Fibroblast of skin of left biceps (primary cell): ENCODE measurements at regions not wholly inside any gene's neighbourhood (a gene's known extent, or its start where the extent isn't known, plus 50 kb on each side); places are given as distances from the start of the nearest gene placed in this dataset.

ENCODE experiments used
- DNase-seq, 2 experiments: peaks; one replicate each; pipeline ENCODE4 v3.0.0-alpha.2; 2013; ENCODE audit warnings: low read depth in 2 of 2

GRCh38 chr16:63008688-63009087, 972.5 kb upstream of the CDH8 start:
- DNase-seq: no peak

GRCh38 chr16:63005356-63005755, 969.1 kb upstream of the CDH8 start:
- DNase-seq: no peak

- DNase-seq: no peak
Measured at GRCh38 chr16:62989480-62989879, 953.2 kb upstream of the CDH8 start.

DNA sequence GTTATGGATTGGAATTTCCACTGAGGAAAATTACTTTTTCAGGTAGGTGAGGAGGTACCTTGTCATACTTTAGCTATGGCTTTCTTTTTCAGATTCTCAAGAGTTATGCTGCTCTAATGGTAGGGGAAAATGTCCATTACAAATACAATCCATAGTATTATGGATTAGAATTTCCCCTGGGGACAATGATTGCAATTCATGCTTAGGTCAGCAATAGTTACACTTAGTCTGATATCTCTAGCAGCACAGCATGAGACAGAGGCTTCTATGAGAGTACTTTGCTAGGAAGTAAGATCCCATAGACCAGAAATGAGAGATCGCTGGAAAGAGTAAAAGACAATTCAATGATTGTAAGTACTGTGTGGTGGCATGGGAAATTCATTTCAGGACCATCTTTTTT, 949.5 kb upstream of the CDH8 start:
- no peak for DNase-seq

DNA sequence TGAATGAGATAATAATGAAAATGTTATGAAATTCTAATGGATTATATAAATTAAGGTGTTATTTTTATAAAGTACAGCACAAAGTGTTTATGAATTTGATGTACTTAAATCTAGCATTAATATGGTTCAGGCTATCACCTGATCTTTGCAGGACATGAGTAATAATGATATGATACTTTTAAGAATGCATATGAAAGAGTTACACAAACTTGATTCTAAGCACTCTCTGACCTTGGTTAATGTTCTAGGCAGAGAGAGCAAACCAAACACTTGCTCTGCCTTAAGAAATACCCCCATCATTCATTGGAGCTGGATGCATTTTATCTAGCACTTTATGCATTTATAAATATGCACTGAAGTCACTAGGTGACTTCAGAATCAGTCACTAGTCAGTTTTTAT, 942.2 kb upstream of the CDH8 start:
- no peak for DNase-seq

DNA sequence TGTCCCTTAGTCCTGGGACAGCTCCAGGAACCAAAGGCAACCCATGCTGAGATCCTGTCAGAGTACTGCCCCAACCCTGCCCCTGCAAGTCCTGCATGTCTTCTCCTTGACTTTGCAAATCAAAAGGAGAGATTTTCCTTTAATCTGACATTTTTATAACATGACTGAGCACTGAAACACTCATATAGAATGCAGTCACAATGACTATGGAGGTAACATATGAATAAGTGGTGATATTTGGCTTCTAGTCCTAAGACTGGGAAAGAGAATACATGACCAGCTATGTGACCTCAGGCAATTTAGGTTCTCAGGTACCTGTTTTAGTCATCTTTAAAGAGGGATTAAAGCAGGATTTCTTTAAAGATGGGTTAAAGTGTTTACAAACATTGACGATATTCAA, 941.6 kb upstream of the CDH8 start:
- no peak for DNase-seq

DNA sequence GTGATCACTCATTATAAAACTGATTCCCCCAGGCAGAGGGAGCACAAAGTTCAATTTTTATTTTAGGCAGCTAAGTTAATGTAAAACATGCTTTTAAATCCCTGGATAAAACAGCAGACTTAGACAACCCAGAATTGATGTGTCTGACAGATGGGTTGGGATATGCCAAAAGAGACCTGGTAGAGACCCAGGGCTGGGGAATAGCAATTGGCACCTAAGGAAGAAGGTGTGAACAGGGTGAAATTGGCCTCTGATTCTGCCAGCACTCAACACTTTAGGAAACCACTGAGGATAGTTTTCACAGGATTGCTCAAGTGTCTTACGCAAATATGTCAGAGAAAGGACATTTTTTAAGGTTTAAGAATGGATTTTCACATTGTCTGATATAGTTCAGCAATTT, 938.2 kb upstream of the CDH8 start:
- no peak for DNase-seq

DNA sequence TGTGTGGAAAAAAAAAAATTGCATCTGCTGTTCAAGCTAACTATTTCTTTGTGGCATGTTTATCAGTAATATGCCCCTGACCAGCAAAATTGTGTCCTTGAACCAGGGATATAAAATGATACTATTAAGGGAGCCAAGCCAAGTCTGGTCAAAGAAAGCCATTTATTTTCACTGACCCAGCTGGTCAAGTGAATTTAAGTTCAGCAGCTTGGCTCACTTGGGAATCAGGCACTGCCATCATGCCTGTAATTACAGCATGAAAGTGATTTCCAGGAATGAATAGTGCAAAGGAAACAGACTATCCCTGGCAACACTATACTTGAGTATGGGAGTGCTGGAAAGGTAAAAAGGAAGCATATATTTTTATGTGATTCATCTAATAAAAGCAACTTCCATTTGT, 934.6 kb upstream of the CDH8 start:
- DNase-seq: no peak

GRCh38 chr16:62969711-62970318, 933.6 kb upstream of the CDH8 start:
- no peak for DNase-seq

DNA sequence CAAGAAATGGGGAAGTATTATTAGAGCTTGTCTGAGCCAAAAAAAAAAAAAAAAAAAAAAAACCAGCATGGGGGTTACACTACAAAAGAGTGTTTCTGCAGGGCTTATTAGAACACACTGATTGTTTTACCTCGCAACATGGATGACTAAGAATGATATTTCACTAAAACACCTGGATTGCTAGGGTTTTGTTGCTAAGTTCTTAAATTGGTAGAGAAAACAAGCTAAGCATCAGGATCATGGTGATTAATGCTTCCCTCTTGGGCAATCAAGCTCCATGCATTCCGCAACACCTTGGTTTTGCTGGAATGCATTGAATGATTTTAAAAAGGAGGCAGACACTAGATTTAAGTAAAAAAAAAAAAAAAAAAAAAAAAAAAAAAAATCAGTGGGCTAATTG, 931.4 kb upstream of the CDH8 start:
- DNase-seq: no peak

DNA sequence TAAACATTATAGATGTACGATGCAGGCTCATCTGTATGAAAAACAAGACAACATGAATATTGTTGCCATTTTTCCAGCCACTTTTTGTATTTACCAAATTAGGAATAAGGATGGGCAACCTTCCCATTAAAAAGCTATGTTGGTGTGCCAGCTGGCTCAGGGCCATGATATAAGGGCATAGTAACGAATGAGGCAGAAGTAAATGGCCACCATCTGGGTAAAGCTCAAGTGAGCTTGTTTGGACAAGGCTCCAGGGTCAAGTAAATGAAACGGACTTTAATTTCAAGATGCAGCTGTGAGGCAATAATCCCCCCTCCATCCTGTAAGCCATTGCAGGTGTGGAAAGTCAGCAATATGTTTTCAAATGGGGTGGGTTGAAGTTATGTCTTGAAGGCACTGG, 930.9 kb upstream of the CDH8 start:
- DNase-seq: no peak

DNA sequence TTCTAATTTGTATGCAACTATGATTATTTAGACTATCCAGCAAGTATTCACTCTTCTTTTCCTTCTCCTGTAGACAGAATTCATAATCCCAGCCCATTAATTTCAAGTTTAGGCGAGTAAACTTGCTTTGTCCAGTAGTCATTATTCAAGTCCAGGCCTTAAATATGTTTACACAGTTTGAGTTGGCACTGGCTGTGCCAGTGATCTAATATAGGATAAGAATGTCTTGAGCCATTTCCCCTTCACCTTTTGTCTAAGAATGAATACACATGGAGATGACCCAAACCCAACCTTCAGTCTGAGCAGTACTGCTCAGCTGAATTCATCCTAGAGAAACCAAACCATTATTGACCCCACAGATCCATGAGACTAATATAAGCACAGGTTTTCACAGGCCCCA, 930.4 kb upstream of the CDH8 start:
- no peak for DNase-seq

GRCh38 chr16:62965831-62966230, 929.6 kb upstream of the CDH8 start:
- DNase-seq: no peak

GRCh38 chr16:62963846-62964245, 927.6 kb upstream of the CDH8 start:
- no peak for DNase-seq

DNA sequence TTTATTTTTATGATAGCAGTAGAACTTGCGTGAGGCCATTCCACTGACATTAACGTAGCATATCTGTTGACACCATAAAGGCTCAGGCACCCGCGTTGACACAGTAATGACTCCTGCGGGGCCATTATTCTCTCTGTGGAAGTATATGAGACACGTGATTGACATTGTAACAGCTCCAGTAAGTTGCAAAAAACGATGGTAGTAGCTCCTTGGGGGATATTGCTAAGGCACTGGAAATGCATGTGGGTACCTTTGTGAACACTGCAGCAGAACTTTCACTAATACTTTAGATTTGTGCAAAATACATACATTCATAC, 918.8 kb upstream of the CDH8 start:
- DNase-seq: no peak

DNA sequence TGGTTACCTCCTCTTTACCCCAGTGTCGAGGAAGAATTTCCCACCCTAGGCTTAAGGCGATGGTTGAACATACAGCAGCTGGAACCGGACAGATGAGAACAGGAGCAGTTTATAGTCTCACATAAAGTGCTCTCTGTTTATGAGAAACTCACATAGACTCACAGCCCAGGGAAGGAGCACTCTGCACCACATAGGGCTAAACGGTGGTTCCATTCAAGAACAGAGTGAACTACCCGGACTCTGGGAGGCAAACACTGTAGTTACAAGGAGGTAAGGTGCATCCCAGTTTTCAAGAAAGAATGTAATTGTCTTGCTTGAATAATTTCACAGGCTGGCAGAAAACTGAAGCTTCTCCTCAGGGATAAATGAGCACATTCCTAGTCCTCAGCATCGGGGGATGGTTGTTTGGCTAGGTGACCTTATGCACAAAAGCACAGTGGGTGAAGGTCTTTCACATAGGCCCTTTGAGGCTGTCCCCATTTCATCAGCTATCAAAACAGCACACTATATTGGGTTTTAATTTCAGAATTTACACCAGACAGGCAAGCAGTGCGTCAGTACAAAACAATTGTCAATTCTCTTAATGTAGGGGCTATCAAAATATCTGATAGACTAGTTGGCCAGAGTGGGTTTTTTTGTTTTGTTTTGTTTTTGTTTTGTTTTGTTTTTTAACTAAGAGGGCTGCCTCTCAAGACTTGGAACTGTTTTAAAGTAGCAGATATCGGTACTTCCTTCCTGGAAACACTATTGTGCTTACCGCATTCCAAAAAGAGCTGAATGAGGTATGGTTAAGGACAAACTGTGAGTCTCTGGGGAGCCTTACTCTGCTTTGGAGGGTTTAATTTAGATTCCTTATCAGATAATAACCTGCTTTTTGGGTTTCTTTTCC, 918.1 kb upstream of the CDH8 start:
- DNase-seq: no peak

- no peak for DNase-seq
Measured at GRCh38 chr16:62950351-62950750, 914.1 kb upstream of the CDH8 start.

DNA sequence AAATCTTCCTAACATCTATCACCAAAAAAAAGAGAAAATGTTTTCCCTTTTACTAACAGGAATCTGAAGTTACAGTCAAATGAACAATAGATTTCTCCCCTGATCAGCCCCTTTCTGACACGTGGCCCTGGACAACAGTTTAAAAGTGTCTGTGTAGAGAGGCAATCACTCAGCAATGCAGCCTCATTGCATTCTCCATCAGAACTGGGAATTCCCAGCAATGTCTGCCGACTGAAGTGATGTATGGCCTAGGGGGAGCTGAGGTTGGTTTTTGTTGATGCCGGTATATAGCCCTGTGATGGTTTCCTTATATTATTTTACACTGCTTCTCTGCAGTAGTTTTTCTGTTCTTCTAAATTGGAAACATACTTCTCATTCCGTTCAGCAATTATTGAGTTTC, 904.3 kb upstream of the CDH8 start:
- no peak for DNase-seq

DNA sequence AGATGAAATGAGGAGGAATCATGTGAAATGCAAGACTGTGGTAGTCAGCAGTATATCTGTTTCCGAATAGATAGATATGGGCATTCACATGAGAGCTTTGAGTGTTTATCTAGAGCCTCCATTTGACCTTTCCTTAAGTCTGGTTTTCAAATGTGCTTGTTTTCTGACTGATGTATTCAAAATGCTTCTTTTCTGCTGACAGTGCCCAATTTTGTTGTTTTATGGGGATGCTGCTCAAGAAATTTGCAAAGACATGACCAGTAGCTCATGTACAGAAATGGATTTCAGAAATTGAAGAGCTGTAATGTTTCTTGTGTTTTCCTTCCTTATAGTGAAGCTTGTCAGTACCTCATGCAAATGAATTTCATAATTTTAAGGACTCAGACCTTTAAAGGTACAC, 903.4 kb upstream of the CDH8 start:
- no peak for DNase-seq

- DNase-seq: no peak
Measured at GRCh38 chr16:62933929-62934328, 897.7 kb upstream of the CDH8 start.

DNA sequence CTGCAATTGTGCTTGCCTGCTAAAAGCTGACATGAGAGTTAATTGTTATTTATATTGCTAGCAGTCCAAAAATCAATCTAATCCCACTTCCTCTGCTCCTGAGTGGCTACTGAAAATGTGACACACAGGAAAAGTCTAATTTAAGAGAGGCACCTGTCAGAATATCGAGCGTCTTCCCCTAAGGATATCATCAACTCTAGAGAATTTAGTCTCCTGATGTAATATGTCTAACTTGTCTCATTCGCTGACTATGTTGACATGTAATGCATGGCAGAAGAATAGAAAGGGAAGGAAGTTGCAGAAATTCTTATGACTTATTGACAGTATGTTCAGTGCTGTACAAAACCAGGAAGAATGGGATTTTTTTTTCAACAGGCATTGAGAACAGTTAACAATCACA, 893.4 kb upstream of the CDH8 start:
- no peak for DNase-seq

- no peak for DNase-seq
Measured at GRCh38 chr16:62927122-62927521, 890.9 kb upstream of the CDH8 start.

DNA sequence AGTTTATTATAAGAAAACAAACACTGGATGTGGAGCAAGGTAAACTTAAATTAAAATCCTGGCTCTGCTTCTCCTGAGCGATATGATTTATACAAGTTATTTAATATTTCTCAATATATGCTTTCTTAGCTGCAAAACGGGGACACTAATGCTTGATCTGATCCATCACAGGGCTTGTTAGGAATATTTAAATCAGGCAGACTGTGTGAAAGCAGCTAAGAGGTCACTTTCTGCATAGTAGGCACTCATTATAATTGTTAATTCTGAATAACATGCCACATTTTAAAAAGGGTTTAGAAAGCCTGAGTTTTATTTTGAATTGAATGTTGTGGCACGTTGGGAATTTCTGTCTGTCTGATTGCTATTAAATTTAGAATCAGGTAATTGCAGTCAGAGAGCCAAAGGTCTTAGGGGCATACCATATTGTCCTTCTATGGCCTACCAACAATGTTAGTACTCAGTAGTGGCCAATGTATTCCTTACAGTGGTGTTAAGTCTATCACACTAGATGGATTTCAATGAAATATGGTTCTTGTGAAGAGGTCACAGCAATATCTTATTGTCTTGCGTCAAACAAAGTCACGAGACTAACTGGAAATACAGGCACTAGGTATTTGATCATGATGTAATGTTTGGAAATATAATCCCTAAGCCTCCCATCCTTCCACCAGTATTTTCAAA, 890.0 kb upstream of the CDH8 start:
- no peak for DNase-seq
